HEK293 (cell line): ENCODE measurements at regions not wholly inside any gene's neighbourhood (a gene's known extent, or its start where the extent isn't known, plus 50 kb on each side); places are given as distances from the start of the nearest gene placed in this dataset.

Source experiments
- CTCF ChIA-PET: fragments of 350-600 bp; formaldehyde crosslinking; extraction: SDS; loops from one replicate; lab custom pipeline; 2021; ENCODE audit warnings: antibody characterized with exemption; lab: Yijun Ruan, JAX
- POLR2A ChIA-PET: fragments of 300-600 bp; formaldehyde crosslinking; extraction: SDS; loops from one replicate; lab custom pipeline; 2020; ENCODE audit warnings: antibody characterized with exemption, inconsistent platforms; lab: Yijun Ruan, JAX
- H3K27ac ChIP-seq: fragments of 200-500 bp; sonication (Bioruptor generic); 2 replicates; pipeline ENCODE4 v1.5.1; 2014; ENCODE audit warnings: low read depth, low read length, control low read depth, inconsistent platforms; ENCODE audit errors: extremely low read depth
- H3K36me3 ChIP-seq, 2 experiments: fragments of 200-500 bp in 1 of 2; sonication (Bioruptor generic) in 1 of 2; 1 replicate in 1 of 2; 2 replicates in 1 of 2; pipeline ENCODE4 v1.5.1; 2014 to 2017; ENCODE audit warnings: inconsistent platforms in 2 of 2, low read length in 2 of 2; ENCODE audit not compliant: control insufficient read depth in 2 of 2, insufficient read depth in 1 of 2
- H3K4me1 ChIP-seq: fragments of 200-500 bp; sonication (Bioruptor generic); 2 replicates; pipeline ENCODE4 v1.5.1; 2014; ENCODE audit warnings: mild to moderate bottlenecking, low read length, inconsistent platforms; ENCODE audit not compliant: control insufficient read depth, insufficient read depth
- H3K4me3 ChIP-seq: 2 replicates; pipeline ENCODE4 v1.5.1; 2011; ENCODE audit warnings: low read depth, mild to moderate bottlenecking, control low read depth, low read length, moderate library complexity
- H3K9me3 ChIP-seq: fragments of 200-500 bp; sonication (Bioruptor generic); 2 replicates; pipeline ENCODE4 v1.5.1; 2014; ENCODE audit warnings: low read depth, low read length, inconsistent platforms; ENCODE audit not compliant: control insufficient read depth, insufficient read depth
- GLIS2 ChIP-seq: fragments of 450-650 bp; formaldehyde crosslinking; IDR thresholded peaks from 2 replicates; pipeline ENCODE4 v1.5.1; 2016; ENCODE audit warnings: missing biosample characterization, missing genetic modification characterization
- SETDB1 ChIP-seq: IDR thresholded peaks from one replicate; pipeline ENCODE4 v1.6.1; 2017; ENCODE audit warnings: mild to moderate bottlenecking, low read length, moderate library complexity, mixed read lengths; ENCODE audit not compliant: insufficient read length
- TRIM28 ChIP-seq: IDR thresholded peaks from 2 replicates; pipeline ENCODE4 v1.6.1; 2011; ENCODE audit warnings: low read length, control low read depth, borderline replicate concordance
- ZBTB17 ChIP-seq: fragments of 450-650 bp; formaldehyde crosslinking; IDR thresholded peaks from 2 replicates; pipeline ENCODE4 v1.5.1; 2016; ENCODE audit warnings: missing biosample characterization, missing genetic modification characterization
- ZFP69B ChIP-seq: fragments of 450-650 bp; formaldehyde crosslinking; IDR thresholded peaks from 2 replicates; pipeline ENCODE4 v1.5.1; 2016; ENCODE audit warnings: missing biosample characterization, missing genetic modification characterization
- ZNF157 ChIP-seq: fragments of 450-650 bp; formaldehyde crosslinking; IDR thresholded peaks from 2 replicates; pipeline ENCODE4 v1.5.1; 2016; ENCODE audit warnings: missing biosample characterization, missing genetic modification characterization
- ZNF292 ChIP-seq: fragments of 450-650 bp; formaldehyde crosslinking; IDR thresholded peaks from 2 replicates; pipeline ENCODE4 v1.5.1; 2016; ENCODE audit warnings: low read depth, missing biosample characterization, missing genetic modification characterization, borderline replicate concordance
- ZNF311 ChIP-seq: fragments of 450-650 bp; formaldehyde crosslinking; IDR thresholded peaks from 2 replicates; pipeline ENCODE4 v1.5.1; 2017; ENCODE audit warnings: missing biosample characterization, missing genetic modification characterization, borderline replicate concordance
- ZNF350 ChIP-seq: fragments of 450-650 bp; formaldehyde crosslinking; IDR thresholded peaks from 2 replicates; pipeline ENCODE4 v1.5.0; 2017; ENCODE audit warnings: missing biosample characterization, mild to moderate bottlenecking, missing genetic modification characterization
- ZNF366 ChIP-seq: fragments of 450-650 bp; formaldehyde crosslinking; conservative IDR thresholded peaks from 2 replicates; pipeline ENCODE4 v1.5.1; 2016; ENCODE audit warnings: missing biosample characterization, missing genetic modification characterization
- ZNF394 ChIP-seq: fragments of 450-650 bp; formaldehyde crosslinking; IDR thresholded peaks from 2 replicates; pipeline ENCODE4 v1.5.1; 2016; ENCODE audit warnings: missing biosample characterization, missing genetic modification characterization, mild to moderate bottlenecking, moderate library complexity, borderline replicate concordance
- ZNF610 ChIP-seq: fragments of 450-650 bp; formaldehyde crosslinking; IDR thresholded peaks from 2 replicates; pipeline ENCODE4 v1.5.1; 2016; ENCODE audit warnings: missing biosample characterization, missing genetic modification characterization, borderline replicate concordance
- ZNF626 ChIP-seq: fragments of 450-650 bp; sonication (Bioruptor Pico); formaldehyde crosslinking; IDR thresholded peaks from 2 replicates; pipeline ENCODE4 v1.5.1; 2018; ENCODE audit warnings: missing biosample characterization, missing genetic modification characterization, inconsistent platforms
- ZNF701 ChIP-seq: fragments of 450-650 bp; formaldehyde crosslinking; IDR thresholded peaks from 2 replicates; pipeline ENCODE4 v1.5.1; 2016; ENCODE audit warnings: missing biosample characterization, missing genetic modification characterization
- ZNF791 ChIP-seq: fragments of 450-650 bp; formaldehyde crosslinking; IDR thresholded peaks from 2 replicates; pipeline ENCODE4 v1.5.1; 2016; ENCODE audit warnings: missing biosample characterization, missing genetic modification characterization
- TF ChIP-seq, protein P1 (sequence below): fragments of 450-650 bp; formaldehyde crosslinking; IDR thresholded peaks from 2 replicates; pipeline ENCODE4 v1.5.1; 2016; ENCODE audit warnings: missing biosample characterization, missing genetic modification characterization
- TF ChIP-seq, protein P2 (sequence below): fragments of 450-650 bp; formaldehyde crosslinking; IDR thresholded peaks from 2 replicates; pipeline ENCODE4 v1.5.1; 2016; ENCODE audit warnings: missing biosample characterization, missing genetic modification characterization
- TF ChIP-seq, protein P3 (sequence below): fragments of 450-650 bp; formaldehyde crosslinking; IDR thresholded peaks from 2 replicates; pipeline ENCODE4 v1.5.1; 2016; ENCODE audit warnings: missing biosample characterization, missing genetic modification characterization, borderline replicate concordance
- TF ChIP-seq, protein P4 (sequence below): fragments of 450-650 bp; formaldehyde crosslinking; IDR thresholded peaks from 2 replicates; pipeline ENCODE4 v1.5.1; 2016; ENCODE audit warnings: missing biosample characterization, missing genetic modification characterization
- TF ChIP-seq, protein P5 (sequence below): fragments of 450-650 bp; formaldehyde crosslinking; IDR thresholded peaks from 2 replicates; pipeline ENCODE4 v1.5.1; 2017; ENCODE audit warnings: missing biosample characterization, missing genetic modification characterization

DNA sequence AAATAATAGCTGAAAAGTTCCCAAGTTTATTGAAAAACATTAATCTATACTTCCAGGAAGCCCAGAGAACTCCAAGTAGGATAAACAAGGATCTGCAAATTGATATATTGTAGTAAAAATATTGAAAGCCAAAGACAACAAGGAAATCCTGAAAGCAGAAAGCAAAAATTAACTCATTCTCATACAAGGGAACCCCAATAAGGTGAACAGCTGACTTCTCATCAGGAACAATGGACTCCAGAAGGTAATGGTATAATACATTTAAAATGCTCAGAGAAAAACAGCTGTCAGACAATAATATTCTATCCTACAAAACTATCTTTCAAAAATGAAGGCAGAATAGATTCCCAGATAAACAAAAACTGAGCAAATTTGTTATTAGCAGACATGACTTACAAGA, 138.1 kb upstream of the BMP4 start:
- no peaks in the 10 kb centered on the region for H3K36me3 ChIP-seq
- POLR2A ChIA-PET = no interaction called here
- H3K4me3 ChIP-seq = no peak overlapping the region
- TF ChIP-seq SETDB1 = peak; percentile 91
- peak; percentile 94 for TF ChIP-seq TRIM28
- no peak for TF ChIP-seq ZNF157 (tag by site-specific recombination)
- TF ChIP-seq ZNF626 (tag by site-specific recombination) = 0 out of 2 replicates have a peak, but pooled peaks have one; percentile 24
- H3K4me1 ChIP-seq = no peaks in the 10 kb centered on the region
- no peak overlapping the region for H3K27ac ChIP-seq
- CTCF ChIA-PET = interaction anchor here (1.1 kb wide), 1 partner anchor 81 kb away, joined by 6 read pairs; no protein-coding TSS in a partner anchor
- H3K9me3 ChIP-seq = no peaks in the 10 kb centered on the region

DNA sequence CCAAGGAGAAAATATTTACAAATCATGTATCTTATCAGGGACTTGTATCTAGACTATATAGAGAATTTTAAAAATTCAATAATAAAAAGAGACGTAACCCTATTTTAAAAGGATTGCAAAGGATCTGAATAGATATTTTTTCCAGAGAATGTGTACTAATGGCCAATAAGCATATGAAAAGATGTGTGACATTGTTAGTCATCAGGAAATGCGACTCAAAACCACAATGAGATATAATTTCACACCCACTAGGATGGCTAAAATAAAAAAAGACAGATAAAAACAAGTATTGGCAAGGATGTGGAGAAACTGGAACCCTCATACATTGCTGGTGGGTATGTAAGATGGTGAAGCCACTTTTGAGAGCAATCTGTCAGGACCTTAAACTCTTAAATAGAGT, 141.9 kb upstream of the BMP4 start:
- ChIA-PET POLR2A (no interaction called here), CTCF (no interaction called here)
- Histone ChIP-seq H3K36me3 (no peaks in the 10 kb centered on the region), H3K27ac (no peak overlapping the region), H3K4me1 (no peaks in the 10 kb centered on the region), H3K9me3 (no peaks in the 10 kb centered on the region), H3K4me3 (no peak overlapping the region)
- TF ChIP-seq, protein P1, sequence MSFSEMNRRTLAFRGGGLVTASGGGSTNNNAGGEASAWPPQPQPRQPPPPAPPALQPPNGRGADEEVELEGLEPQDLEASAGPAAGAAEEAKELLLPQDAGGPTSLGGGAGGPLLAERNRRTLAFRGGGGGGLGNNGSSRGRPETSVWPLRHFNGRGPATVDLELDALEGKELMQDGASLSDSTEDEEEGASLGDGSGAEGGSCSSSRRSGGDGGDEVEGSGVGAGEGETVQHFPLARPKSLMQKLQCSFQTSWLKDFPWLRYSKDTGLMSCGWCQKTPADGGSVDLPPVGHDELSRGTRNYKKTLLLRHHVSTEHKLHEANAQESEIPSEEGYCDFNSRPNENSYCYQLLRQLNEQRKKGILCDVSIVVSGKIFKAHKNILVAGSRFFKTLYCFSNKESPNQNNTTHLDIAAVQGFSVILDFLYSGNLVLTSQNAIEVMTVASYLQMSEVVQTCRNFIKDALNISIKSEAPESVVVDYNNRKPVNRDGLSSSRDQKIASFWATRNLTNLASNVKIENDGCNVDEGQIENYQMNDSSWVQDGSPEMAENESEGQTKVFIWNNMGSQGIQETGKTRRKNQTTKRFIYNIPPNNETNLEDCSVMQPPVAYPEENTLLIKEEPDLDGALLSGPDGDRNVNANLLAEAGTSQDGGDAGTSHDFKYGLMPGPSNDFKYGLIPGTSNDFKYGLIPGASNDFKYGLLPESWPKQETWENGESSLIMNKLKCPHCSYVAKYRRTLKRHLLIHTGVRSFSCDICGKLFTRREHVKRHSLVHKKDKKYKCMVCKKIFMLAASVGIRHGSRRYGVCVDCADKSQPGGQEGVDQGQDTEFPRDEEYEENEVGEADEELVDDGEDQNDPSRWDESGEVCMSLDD (tag by site-specific recombination) = no peak
- TF ChIP-seq, protein P2, sequence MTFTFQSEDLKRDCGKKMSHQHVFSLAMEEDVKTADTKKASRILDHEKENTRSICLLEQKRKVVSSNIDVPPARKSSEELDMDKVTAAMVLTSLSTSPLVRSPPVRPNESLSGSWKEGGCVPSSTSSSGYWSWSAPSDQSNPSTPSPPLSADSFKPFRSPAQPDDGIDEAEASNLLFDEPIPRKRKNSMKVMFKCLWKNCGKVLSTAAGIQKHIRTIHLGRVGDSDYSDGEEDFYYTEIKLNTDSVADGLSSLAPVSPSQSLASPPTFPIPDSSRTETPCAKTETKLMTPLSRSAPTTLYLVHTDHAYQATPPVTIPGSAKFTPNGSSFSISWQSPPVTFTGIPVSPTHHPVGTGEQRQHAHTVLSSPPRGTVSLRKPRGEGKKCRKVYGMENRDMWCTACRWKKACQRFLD = no peak
- TF ChIP-seq, protein P3, sequence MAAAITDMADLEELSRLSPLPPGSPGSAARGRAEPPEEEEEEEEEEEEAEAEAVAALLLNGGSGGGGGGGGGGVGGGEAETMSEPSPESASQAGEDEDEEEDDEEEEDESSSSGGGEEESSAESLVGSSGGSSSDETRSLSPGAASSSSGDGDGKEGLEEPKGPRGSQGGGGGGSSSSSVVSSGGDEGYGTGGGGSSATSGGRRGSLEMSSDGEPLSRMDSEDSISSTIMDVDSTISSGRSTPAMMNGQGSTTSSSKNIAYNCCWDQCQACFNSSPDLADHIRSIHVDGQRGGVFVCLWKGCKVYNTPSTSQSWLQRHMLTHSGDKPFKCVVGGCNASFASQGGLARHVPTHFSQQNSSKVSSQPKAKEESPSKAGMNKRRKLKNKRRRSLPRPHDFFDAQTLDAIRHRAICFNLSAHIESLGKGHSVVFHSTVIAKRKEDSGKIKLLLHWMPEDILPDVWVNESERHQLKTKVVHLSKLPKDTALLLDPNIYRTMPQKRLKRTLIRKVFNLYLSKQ (tag by site-specific recombination) = no peak
- TF ChIP-seq ZNF610 (tag by site-specific recombination) (no peak), ZNF394 (tag by site-specific recombination) (no peak), ZNF366 (no peak), ZNF791 (tag by site-specific recombination) (no peak), ZNF311 (tag by site-specific recombination) (no peak), ZNF292 (tag by site-specific recombination) (no peak), ZNF350 (no peak), ZFP69B (tag by site-specific recombination) (no peak), ZNF701 (tag by site-specific recombination) (no peak), ZBTB17 (tag by site-specific recombination) (no peak), GLIS2 (tag by site-specific recombination) (no peak)
- TF ChIP-seq, protein P4, sequence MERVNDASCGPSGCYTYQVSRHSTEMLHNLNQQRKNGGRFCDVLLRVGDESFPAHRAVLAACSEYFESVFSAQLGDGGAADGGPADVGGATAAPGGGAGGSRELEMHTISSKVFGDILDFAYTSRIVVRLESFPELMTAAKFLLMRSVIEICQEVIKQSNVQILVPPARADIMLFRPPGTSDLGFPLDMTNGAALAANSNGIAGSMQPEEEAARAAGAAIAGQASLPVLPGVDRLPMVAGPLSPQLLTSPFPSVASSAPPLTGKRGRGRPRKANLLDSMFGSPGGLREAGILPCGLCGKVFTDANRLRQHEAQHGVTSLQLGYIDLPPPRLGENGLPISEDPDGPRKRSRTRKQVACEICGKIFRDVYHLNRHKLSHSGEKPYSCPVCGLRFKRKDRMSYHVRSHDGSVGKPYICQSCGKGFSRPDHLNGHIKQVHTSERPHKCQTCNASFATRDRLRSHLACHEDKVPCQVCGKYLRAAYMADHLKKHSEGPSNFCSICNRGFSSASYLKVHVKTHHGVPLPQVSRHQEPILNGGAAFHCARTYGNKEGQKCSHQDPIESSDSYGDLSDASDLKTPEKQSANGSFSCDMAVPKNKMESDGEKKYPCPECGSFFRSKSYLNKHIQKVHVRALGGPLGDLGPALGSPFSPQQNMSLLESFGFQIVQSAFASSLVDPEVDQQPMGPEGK (tag by site-specific recombination) = no peak
- TF ChIP-seq, protein P5, sequence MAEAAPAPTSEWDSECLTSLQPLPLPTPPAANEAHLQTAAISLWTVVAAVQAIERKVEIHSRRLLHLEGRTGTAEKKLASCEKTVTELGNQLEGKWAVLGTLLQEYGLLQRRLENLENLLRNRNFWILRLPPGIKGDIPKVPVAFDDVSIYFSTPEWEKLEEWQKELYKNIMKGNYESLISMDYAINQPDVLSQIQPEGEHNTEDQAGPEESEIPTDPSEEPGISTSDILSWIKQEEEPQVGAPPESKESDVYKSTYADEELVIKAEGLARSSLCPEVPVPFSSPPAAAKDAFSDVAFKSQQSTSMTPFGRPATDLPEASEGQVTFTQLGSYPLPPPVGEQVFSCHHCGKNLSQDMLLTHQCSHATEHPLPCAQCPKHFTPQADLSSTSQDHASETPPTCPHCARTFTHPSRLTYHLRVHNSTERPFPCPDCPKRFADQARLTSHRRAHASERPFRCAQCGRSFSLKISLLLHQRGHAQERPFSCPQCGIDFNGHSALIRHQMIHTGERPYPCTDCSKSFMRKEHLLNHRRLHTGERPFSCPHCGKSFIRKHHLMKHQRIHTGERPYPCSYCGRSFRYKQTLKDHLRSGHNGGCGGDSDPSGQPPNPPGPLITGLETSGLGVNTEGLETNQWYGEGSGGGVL (tag by site-specific recombination) = no peak
